Heart right ventricle (tissue), 16 donors: ENCODE measurements at regions not wholly inside any gene's neighbourhood (a gene's known extent, or its start where the extent isn't known, plus 50 kb on each side); places are given as distances from the start of the nearest gene placed in this dataset.
"Not testable (repeated sequence)": the region's sequence is repeated elsewhere in the genome, so short reads cannot be mapped to it uniquely, and the experiment has no call there.

Experiments
- ATAC-seq, 8 donors: fragments of 200-7000 bp; cut with Tn5 transposase; one replicate each; pipeline ENCODE4 v1.9.1; 2020; ENCODE audit warnings: mild to moderate bottlenecking in 8 of 8, moderate library complexity in 8 of 8, moderate number of reproducible peaks in 1 of 8
- DNase-seq, 2 donors: peaks; one replicate each; pipeline ENCODE4 v3.0.0-alpha.2; 2020
- H3K27ac ChIP-seq, 10 donors: fragments of 200-600 bp; sonication (generic) in 2 of 10; one replicate each; pipeline versions ENCODE4 v1.5.0 to v1.8.0; 2020 to 2022; ENCODE audit warnings: mild to moderate bottlenecking in 3 of 10
- H3K27me3 ChIP-seq, 7 donors: fragments of 200-600 bp; one replicate each; pipeline ENCODE4 v1.8.0; 2021 to 2022; ENCODE audit warnings: mild to moderate bottlenecking in 2 of 7
- H3K36me3 ChIP-seq, 9 donors: fragments of 200-600 bp; sonication (generic) in 1 of 9; one replicate each; pipeline versions ENCODE4 v1.5.0 to v1.8.0; 2020 to 2022; ENCODE audit warnings: mild to moderate bottlenecking in 2 of 9
- H3K4me1 ChIP-seq, 9 donors: fragments of 200-600 bp; sonication (generic) in 1 of 9; one replicate each; pipeline versions ENCODE4 v1.5.0 to v1.8.0; 2020 to 2022; ENCODE audit warnings: mild to moderate bottlenecking in 4 of 9
- H3K4me3 ChIP-seq, 10 donors: fragments of 200-600 bp; sonication (generic) in 2 of 10; one replicate each; pipeline versions ENCODE4 v1.5.0 to v1.8.0; 2020 to 2022; ENCODE audit warnings: mild to moderate bottlenecking in 7 of 10, moderate library complexity in 2 of 10
- H3K9me3 ChIP-seq, 11 donors: fragments of 200-600 bp in 10 of 11; sonication (generic) in 2 of 11; one replicate each; pipeline versions ENCODE4 v1.5.0 to v1.8.0; 2013 to 2022; ENCODE audit warnings: mild to moderate bottlenecking in 2 of 11, control low read depth in 1 of 11, moderate library complexity in 1 of 11
- CTCF ChIP-seq, 9 donors: fragments of 200-600 bp; sonication (generic) in 2 of 9; IDR thresholded peaks; one replicate each; pipeline versions ENCODE4 v1.5.0 to v1.8.0; 2021 to 2022; ENCODE audit warnings: antibody characterized with exemption in 9 of 9, mild to moderate bottlenecking in 5 of 9, moderate library complexity in 1 of 9
- WGBS, 2 donors: extraction: QIAGEN DNeasy Blood & Tissue Kit; methylation state at CpG; one replicate each; pipeline ENCODE4 v1.1.7; 2013; ENCODE audit warnings: inconsistent platforms in 1 of 2; 5-methylcytosine and 5-hydroxymethylcytosine counted together
- intact Hi-C, 10 donors: fragments of 100-400 bp; cut with DNase I; formaldehyde crosslinking; loops; one replicate each; pipeline versions ENCODE4 v1.11.1 to v1.14.2; 2022
- donor health status: Arrhythmogenic right ventricular cardiomyopathy.
- donor health status: ischemic (EF 13 %, LVEDD 7.1; RV severe dilation, severe dysfunction).
- donor health status: healthy with polysubstance abuse.
- donor health status: DM: no; HTN: yes; CAD: no.
- donor health status: DM: no; HTN: no; CAD: no.
- donor health status: ischemic (EF 25% LVEDD 6.9; RV normal size, moderate dysfunction).
- donor health status: ischemic (EF 25% LVEDD 5.7; RV mildly dilated, moderate dysfunction).
- donor health status: healthy.
- donor health status: DM: yes; HTN: yes; CAD: no.
- donor health status: Ischemic cardiomyopathy.
- donor health status: ischemic (EF 35%, LVEDD 5.7; RV mildly dilated, moderate dysfunction).
- donor health status: nonischemic (EF 11% LVEDD 7.7; RV severe dilation, severe dysfunction).
- donor health status: DM: yes; HTN: yes; CAD: no.
- donor health status: PGD.
- donor health status: ischemic (EF 29% LVEDD 5.4; RV normal size, mild dysfunction).
- donor health status: nonischemic (EF 23%, LVEDD 6.1; RV moderate dilation, normal function).

DNA sequence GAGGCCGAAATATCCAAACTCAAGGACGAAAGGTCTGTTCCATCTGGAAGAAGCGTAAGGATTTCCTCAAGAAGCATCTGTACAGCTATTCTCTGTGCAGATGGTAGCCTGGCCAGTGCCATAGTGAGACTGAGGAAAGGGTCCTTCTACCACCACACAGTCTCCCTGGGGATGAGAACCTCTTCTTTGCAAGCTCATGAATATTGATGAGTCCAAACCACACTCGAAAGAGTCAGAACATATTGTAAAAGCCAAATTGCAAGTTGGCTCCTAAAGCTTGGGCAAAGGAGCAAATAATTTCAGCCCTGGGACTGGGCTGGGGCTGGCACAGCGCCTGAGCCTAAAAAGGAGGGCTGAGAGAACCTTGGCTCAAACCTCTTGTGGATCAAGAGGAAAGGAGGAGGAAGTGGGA, 66.1 kb upstream of the PIP4K2A start:
- no peak for DNase-seq
- Histone ChIP-seq H3K27me3 (no peaks in the 10 kb centered on the region), H3K4me3 (no peak overlapping the region), H3K9me3 (peaks cover 0 to 8% (median 0%) of the 10 kb centered on the region in 11 donors), H3K36me3 (no peaks in the 10 kb centered on the region), H3K4me1 (peaks cover 0 to 11% (median 6%) of the 10 kb centered on the region in 9 donors), H3K27ac (no peak overlapping the region)
- intact Hi-C loops = no loop called here
- no peak for TF ChIP-seq CTCF (IDR thresholded peaks at IDR 0.05)
- ATAC-seq = peak in 4 of 8 donors; percentile 7 to 77 (median 14)
- WGBS, 2 donors = 61 to 67% methylated on average over 5 of the region's 5 CpGs

- no peak overlapping the region for H3K4me3 ChIP-seq
- ATAC-seq (peak in 5 of 8 donors; percentile 8 to 49 (median 38)), DNase-seq (no peak)
- intact Hi-C loops = loop anchor here in 1 of 10 donors (10.0 kb wide), 1 partner anchor 185 kb away; no protein-coding TSS in a partner anchor
- no peak for TF ChIP-seq CTCF (IDR thresholded peaks at IDR 0.05)
- no peaks in the 10 kb centered on the region for H3K27me3 ChIP-seq
- H3K36me3 ChIP-seq = no peaks in the 10 kb centered on the region
- H3K9me3 ChIP-seq = peaks cover 0 to 8% (median 0%) of the 10 kb centered on the region in 11 donors
- peak overlapping the region in 1 of 10 donors; percentile 34 for H3K27ac ChIP-seq
- H3K4me1 ChIP-seq = peaks cover 0 to 11% (median 6%) of the 10 kb centered on the region in 9 donors
- 87 to 96% methylated on average over 4 of the region's 4 CpGs for WGBS, 2 donors
Observed at GRCh38 chr10:22779331-22780019, 65.1 kb upstream of the PIP4K2A start.

DNA sequence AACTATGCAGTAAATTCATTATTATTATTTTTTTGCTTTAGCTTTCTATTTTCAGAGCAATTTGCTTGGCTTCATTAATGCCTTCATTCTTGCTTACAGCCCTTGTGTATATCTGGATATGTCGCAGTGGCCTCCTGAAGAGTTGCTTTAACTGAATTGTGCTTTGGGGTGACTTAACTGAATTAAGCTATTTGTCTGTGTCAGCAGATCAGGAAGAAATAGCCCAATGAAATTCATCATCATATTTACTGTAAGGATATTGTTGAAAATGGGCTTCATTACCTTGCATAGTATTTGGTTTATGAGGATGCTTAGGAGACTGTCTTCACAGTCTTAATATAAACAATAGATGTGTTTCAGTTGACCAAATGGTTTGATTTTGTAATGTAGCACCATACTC, 59.7 kb upstream of the PIP4K2A start:
- Histone ChIP-seq H3K27ac (no peak overlapping the region), H3K9me3 (peaks cover 0 to 9% (median 0%) of the 10 kb centered on the region in 11 donors), H3K27me3 (no peaks in the 10 kb centered on the region), H3K4me1 (no peaks in the 10 kb centered on the region), H3K36me3 (no peaks in the 10 kb centered on the region), H3K4me3 (no peak overlapping the region)
- 90 to 100% methylated on average over 1 of the region's 1 CpG for WGBS, 2 donors
- no peak for ATAC-seq
- intact Hi-C loops = loop anchor here in 1 of 10 donors (10.0 kb wide), 1 partner anchor 179 kb away; no protein-coding TSS in a partner anchor
- DNase-seq = no peak
- no peak for TF ChIP-seq CTCF (IDR thresholded peaks at IDR 0.05)

DNA sequence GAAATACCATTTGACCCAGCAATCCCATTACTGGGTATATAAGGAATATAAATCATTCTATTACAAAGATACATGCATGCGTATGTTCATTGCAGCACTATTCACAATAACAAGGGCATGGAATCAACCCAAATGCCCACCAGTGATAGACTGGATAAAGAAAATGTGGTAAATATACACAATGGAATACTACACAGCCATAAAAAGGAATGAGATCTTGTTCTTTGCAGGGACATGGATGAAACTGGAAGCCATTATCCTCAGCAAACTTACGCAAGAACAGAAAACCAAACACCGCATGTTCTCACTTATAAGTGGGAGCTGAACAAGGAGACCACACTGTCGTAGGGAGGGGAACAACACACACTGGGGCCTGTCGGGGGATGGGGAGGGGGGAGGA, 57.3 kb upstream of the PIP4K2A start:
- intact Hi-C loops = loop anchor here in 1 of 10 donors (10.0 kb wide), 1 partner anchor 177 kb away; no protein-coding TSS in a partner anchor
- not testable (repeated sequence) for H3K27ac ChIP-seq, DNase-seq, H3K27me3 ChIP-seq, H3K4me3 ChIP-seq, ATAC-seq, H3K9me3 ChIP-seq, H3K36me3 ChIP-seq
- 97 to 98% methylated on average over 5 of the region's 5 CpGs for WGBS, 2 donors
- H3K4me1 ChIP-seq = peaks cover 0 to 20% (median 11%) of the 10 kb centered on the region in 9 donors

DNA sequence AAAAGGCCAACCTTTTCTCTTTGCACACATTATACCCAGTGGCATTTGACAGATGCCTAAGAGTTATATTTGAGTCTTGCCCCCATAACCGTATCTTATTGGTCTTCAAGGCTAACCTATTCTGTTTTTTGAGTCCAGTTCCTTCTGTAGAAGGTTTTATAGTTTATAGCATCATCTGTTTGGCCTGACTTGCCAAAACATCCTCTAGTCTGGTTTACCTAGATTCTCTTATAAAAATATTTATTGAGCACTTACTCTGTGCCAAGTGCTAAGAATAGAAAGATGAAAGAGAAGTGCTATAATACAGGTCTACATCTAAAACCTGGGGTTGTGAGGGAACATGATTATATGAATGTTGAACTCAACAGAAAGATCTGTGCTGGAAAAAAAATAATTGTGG, 55.9 kb upstream of the PIP4K2A start:
- no peak for DNase-seq
- no peak for ATAC-seq
- Histone ChIP-seq H3K4me1 (peaks cover 0 to 30% (median 17%) of the 10 kb centered on the region in 9 donors), H3K27me3 (no peaks in the 10 kb centered on the region), H3K36me3 (no peaks in the 10 kb centered on the region), H3K4me3 (no peak overlapping the region), H3K27ac (no peak overlapping the region), H3K9me3 (peaks cover 0 to 9% (median 0%) of the 10 kb centered on the region in 11 donors)
- 86 to 88% methylated on average over 1 of the region's 1 CpG for WGBS, 2 donors
- TF ChIP-seq CTCF (IDR thresholded peaks at IDR 0.05) = no peak
- intact Hi-C loops = loop anchor here in 1 of 10 donors (10.0 kb wide), 1 partner anchor 175 kb away; no protein-coding TSS in a partner anchor
